H54 (cell line): ENCODE measurements at regions not wholly inside any gene's neighbourhood (a gene's known extent, or its start where the extent isn't known, plus 50 kb on each side); places are given as distances from the start of the nearest gene placed in this dataset.
A peak's percentile ranks its signal among the peaks of the same experiment; 100 is the strongest.

Experiments
- DNase-seq: peaks from one replicate; pipeline ENCODE4 v3.0.0; 2011; ENCODE audit warnings: low spot score, mixed read lengths; ENCODE audit not compliant: insufficient read length
- FAIRE-seq: peaks from 3 replicates; lab custom pipeline; 2011; peaks lifted over from hg19 to GRCh38; lab: Jason Lieb, UNC
- POLR2A ChIP-seq: IDR thresholded peaks from 2 replicates; pipeline ENCODE4 v1.6.1; 2011; ENCODE audit warnings: low read depth, mild to moderate bottlenecking, low read length

GRCh38 chr10:94043431-94043990, 49.8 kb downstream of the PLCE1 start:
- no peak for TF ChIP-seq POLR2A
- DNase-seq = no peak
- FAIRE-seq = peak; percentile 45

DNA sequence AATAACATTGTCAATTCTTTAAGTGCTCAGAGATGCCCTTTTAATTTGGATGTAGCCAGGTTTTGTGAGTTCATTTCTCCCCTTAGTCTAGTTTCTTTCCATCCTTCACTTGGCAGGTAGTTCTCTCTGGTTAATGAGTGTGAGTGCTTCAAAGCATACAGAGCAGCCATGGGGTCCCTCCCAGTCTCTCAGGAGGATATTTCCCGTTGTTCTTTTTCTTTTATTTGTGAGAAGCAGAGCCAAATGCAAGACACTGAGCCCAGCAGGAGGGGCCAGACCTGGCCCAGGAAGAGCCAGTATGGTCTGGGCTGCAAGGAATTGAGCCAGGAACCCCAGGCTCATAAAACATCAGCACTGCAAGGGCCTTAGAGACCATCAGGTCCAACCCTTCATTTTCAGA, 52.4 kb downstream of the PLCE1 start:
- no peak for TF ChIP-seq POLR2A
- DNase-seq = no peak
- no peak for FAIRE-seq

DNA sequence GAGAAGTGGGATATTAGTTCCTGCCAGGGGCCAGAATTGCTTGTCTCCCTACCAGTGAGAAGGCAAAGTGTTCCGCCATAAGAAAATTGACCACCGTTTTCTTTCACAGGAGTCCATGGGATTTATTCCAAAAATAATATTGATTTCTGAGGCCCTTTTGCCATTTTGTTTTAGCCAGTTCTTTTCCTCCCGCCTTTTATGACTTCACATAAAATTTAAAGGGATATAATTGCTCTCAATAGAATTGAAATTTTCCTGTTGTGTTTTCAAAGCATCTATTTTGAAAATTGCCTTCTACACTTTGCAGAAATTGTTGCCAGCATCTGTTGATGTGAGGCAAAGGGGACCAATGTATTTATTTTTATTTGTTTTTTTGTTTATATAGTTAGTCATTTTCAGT, 53.6 kb downstream of the PLCE1 start:
- DNase-seq (no peak), FAIRE-seq (no peak)
- no peak for TF ChIP-seq POLR2A

DNA sequence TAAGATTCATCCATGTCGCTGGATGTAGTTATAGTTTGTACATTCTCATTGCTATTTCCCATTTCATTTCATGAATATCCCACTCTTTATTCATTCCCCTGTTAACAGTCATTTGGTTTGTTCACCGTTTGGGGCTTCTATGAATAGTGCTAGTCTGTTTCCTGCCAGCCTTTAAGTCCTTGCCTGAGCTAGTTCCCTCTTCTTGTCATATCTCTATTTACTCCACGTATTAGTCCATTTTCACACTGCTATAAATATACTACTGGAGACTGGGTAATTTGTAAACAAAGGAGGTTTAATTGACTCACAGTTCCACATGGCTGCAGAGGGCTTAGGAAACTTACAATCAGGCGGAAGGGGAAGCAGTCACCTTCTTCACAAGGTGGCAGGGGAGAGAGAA, 56.2 kb downstream of the PLCE1 start:
- no peak for DNase-seq
- FAIRE-seq = no peak
- TF ChIP-seq POLR2A = no peak

DNA sequence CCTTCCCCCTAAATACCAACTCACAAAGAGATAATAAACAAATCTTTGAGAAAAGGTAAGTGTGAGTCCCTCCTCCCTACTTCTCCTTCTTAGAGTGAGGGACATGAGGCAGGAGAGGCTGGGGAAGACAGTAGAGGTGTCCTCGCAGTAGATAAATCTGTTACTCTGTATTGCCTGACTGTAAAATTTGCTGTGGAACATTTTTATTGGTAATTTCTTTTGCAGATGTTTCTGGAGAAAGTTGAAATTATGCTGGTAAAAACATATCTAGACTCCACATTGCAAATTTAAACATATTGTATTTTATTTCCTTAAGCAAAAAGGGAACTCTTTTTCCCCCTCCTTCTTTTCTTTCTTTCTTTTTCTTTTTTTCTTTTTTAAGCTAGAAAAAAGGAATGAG, 58.5 kb downstream of the PLCE1 start:
- no peak for TF ChIP-seq POLR2A
- no peak for FAIRE-seq

DNA sequence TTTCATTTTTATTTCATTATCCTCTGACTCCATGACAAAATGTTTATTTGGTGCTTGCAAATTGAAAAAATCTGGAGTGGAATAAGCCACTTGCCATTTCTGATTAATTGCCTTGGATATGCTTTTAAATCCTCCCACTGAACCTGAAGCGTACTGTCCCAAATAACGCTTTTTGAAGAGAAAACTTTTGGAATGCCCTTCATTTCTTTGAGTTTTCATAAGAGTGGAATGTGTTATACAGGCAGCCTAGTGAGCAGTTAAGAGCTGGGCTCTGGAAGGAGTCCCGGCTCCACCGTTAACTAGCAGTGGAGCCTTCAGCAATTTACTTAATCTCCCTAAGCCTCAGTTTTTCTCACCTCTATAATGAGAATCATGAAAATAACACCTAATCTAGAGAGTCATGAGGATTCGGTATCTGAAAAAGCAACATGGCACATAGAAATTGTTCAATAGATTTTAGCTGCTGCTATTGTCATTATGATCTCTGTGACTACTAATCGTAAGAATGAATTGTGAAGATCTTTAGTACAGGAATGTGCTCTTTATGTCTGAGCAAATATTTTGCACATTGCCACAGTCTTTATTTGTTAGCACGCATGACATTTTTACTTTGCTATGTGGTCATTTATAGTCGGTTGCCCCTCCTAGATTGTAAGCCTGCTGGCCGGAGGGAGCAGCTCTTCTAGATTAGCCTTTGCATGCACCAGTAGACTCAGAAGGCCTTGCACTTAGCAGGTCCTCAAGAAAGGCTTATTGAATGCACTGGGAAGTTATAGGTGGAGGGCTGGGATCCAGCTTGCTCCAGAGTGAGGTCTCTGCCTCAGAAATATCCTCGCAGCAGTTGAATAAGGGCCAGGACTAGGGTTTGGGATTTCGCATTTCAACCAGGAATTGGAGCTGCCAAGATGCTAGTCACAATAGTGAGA, 59.4 kb downstream of the PLCE1 start:
- no peak for TF ChIP-seq POLR2A
- FAIRE-seq = peak; percentile 27
- DNase-seq = no peak

More for the DNA sequence above, 58.5 kb downstream of the PLCE1 start:
- DNase-seq = no peak

DNA sequence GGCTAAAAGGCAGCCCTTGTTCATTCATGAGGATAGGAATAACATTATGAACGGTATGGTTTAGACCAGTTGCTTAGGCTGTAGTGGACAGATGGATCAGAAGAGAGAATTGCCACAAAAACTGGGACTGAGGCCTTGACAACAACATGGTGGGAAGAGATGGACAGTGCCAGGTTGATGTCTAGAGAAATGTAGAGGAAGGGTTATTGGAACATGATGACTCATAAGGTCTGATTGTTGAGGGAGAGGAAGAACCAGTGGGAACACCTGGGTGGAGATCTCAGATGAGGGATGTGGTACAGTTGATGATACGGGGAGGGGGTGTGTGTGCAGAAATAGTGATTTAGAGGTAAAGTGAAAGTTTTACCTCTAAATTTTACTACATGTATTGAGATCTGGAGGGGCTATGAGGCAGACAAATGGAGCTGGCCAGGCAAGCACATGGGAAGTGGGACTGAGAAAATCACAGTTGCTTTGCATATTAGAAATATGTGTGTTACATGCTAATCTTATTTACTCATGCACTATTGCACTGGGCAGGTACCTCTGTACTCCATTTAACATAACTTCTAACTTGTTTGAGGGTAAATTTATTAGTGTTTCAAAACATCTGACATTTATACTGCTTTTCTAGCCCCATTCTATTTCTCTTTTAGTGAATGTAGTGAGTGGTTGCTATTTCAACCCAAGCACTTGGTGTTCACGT, 65.6 kb downstream of the PLCE1 start:
- FAIRE-seq (peak; percentile 60), DNase-seq (no peak)
- no peak for TF ChIP-seq POLR2A

GRCh38 chr10:94061026-94061425, 67.3 kb downstream of the PLCE1 start:
- no peak for DNase-seq
- FAIRE-seq = no peak
- TF ChIP-seq POLR2A = no peak

DNA sequence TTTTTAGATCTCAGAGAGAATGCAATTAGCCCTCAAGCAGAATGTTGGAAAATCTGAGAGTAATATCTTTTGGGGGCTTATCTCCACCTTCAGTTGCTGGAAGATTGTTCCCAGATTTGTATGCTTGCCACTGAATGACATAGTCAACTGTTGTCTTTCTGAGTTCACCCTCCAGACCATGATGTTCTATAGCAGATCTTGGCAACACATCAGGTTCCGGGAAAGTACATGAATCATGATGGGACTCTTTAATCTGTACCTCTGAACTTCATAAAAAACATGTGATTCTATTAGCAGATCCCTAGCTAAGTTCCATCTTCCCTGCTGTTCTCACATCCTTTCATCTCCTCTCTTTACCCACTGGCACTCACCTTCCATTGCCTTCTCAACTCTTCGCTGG, 68.9 kb downstream of the PLCE1 start:
- DNase-seq = no peak
- no peak for FAIRE-seq
- no peak for TF ChIP-seq POLR2A

DNA sequence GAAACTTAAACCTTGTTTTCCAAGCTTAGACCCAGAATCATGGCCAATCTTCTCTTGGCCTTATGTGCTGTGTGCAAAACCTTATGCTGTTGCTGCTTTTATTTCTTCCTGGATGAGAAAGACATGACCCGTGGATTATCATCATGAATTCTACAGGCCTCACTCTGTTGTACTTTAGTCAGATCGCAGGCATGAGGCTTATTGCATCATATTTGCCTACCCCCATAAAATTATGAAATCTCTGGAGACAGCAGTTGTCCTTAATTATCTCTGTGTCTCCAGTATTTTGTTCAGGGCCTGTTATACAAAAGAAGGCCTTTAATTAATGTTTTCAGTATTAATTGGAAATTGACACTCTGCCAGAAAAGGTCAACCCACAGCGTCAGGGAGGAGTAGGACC, 71.6 kb downstream of the PLCE1 start:
- FAIRE-seq (no peak), DNase-seq (no peak)
- no peak for TF ChIP-seq POLR2A

DNA sequence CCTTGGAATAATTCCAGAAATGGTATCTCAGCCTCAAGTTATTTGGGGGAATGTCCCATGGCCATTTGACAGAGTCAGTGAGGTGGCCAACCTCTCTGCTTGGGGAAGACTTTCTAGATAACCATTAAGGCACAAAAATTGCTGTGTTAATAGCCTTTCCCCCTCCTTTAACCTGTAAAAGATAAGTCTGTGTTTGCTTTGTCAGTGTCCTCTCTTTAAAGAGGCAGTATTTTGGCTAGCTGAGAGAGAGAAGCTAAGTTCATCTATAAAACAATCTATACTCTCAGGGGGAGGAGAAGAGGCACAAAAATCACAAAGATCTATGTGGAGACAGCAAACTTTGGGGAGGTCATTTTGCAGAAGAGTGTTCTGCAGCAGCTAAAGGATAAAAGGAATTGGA, 72.1 kb downstream of the PLCE1 start:
- FAIRE-seq (no peak), DNase-seq (no peak)
- no peak for TF ChIP-seq POLR2A

GRCh38 chr10:94066411-94066810, 72.7 kb downstream of the PLCE1 start:
- DNase-seq = no peak

GRCh38 chr10:94069884-94070283, 76.2 kb downstream of the PLCE1 start:
- no peak for DNase-seq
- FAIRE-seq = no peak
- TF ChIP-seq POLR2A = no peak

More at GRCh38 chr10:94066411-94066810, 72.7 kb downstream of the PLCE1 start:
- no peak for TF ChIP-seq POLR2A
- peak; percentile 33 for FAIRE-seq

- FAIRE-seq (no peak), DNase-seq (no peak)
- no peak for TF ChIP-seq POLR2A
These were observed 80.7 kb downstream of the PLCE1 start for GRCh38 chr10:94074462-94074861.
